ENCODE measurements at regions not wholly inside any gene's neighbourhood (a gene's known extent, or its start where the extent isn't known, plus 50 kb on each side); places are given as distances from the start of the nearest gene placed in this dataset.

DNA sequence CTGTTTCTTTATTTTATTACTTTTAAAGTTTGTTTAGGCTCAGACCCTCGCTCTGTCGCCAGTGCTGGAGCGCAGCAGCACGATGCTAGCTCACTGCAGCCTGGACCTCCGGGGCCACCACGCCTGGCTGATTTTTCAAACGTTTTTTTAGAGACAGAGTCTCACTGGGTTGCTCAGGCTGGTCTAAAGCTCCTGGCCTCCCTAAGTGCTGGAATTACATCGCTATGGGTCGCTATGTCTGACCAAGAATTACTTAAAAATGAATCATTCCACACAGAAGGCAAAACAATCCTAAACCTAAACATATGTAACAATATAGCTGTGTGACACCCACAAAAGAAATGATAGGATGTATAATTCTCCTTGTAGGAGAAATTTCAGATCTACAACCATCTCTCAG is 86.9 kb upstream of the SIMC1 start:
- DNase-seq: no peak

DNA sequence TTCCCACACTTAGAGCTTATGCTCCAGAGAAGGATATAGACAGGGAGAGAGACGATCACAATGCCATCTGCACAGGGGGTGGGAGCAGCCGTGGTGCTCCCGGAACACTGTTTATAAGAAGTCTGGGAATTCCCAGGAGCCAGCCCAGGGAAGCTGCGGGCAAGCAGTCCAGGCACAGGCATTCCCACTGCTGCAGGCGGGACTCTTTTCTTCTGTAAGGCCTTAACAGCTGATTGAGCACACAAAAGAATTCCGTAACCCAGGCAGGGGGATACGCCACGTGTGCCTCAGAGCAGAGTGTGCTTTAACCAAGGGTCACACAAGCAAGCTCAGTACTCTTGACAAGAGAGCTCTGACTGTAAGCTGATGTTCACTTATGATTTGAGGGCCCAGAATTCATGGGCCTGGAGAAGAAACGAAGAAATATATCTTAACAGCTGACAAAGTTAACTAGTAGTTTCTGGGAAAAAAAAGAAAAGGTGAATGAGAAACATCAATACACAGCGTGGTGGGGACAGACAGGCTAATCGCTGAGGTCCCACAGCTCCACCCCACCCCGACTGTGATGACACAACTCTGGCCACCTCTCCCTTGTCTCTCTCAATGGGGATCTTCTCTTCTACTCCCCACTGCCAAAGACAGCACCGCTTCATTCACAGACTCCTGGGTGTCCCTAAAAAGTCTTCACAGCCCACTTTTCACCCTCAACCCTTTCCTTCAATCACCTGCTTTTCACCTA is 85.9 kb upstream of the SIMC1 start:
- no peak for DNase-seq

DNA sequence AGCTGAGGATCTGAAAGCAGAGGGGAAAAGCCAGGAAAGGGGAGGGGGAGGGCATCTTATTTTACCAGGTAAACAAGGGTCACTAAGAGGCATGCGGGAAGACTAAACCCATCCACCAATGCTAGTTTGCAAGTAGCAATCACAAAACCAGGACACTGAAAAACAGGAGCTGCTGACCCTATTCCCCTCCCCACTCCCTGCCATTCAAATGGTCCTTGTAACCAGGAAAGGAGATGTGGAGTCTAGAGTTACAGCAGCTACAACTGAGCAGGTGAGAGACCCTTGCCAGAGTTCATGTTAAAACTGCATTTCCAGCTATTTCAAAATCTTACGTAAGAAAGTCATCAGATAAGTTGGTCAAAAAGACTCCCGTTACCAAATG is 85.3 kb upstream of the SIMC1 start:
- DNase-seq: no peak

DNA sequence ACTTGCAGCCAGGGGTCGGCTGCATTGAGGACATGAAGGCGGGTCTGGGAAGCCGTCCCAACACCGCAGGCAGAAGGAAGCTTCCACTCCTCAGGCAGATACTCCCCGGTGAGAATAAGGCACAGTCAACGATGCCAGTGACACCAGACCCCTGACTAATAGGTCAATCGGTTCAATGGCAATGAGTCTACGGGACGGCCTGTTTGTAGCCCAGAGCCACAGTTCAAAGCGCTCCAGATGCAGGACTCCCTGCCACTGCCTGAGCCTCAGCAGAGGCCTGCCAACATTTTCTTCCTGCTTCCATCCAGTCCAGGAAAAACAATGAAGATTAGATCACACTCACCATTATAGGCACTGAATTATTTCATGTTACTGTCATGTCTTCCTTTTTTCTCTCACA is 84.5 kb upstream of the SIMC1 start:
- DNase-seq: no peak

DNA sequence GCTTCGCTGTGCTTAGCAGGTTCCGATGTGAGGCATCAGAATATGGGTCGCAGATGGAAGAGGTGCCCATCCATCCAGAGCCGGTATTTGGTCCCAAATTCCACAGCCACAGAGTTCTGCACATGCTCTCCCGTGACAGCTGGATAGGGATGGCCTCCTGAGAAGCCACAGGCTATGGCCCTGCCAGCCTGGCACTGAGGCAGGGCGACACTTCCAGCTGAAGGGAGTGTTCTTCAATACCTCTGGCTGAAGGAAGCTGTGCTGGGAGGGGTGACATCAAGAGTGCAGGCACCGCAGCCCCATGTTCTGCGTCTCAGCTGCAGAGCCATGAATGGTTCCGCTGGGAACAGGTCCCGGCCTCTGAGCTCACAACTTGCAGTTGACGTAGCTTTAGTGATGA is 83.4 kb upstream of the SIMC1 start:
- DNase-seq: no peak

DNA sequence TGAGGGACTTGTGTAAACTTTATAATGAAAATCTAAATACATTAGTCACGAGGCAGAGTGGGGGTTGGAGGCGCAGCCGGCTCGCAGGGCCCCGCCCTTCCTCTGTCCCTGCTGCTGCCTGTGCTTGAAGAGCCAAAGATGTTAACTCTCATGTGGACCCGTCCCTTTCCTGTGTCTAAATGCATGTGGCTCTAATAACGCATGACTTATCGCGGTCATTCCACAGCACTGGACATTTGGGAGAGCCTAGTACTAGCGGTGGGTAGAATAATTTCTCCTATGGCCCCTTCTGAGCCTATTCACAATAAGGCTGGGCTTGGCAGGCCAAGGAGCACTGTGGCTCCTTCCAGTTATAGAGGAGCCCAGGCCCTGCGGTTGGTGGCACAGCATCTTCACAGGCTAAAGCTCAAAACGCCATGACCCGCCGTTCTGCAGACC is 82.3 kb upstream of the SIMC1 start:
- no peak for DNase-seq

DNA sequence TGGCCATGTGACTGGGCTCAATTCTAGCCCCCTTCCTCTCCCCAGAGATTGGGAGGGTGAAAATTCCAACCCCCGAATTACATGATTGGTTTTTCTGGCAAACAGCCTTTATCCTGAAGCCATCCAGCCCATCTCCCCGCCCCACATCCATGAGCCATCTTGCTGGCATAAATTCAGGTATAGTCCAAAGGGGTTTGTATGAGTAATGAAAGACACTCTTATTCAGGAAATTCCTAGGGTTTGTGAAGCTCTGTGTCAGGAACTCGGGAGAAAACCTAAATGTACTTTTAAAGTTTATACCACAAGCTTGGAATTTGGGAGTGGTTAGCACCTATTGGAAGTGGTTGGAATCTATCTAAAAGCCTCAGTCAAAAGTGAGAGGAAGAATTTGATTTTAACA is 80.6 kb upstream of the SIMC1 start:
- no peak for DNase-seq

DNA sequence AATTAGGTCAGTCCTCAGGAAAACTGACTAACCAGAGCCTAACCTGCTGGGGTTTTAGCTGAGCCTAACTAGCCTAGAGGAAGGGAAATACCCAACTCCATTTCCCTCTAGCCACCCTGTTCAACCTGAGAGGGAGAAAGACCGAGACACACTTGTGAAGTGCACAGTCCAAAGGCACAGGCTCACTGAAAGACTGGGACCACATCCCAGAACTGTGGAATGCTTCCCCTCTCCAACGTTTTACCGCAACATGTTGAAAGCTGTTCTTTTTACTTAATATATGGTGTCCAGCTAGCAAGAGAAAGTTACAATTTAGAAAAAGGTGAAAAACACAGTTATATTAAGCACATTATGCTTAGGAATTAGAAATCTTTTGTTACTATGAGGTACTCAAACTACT is 76.8 kb upstream of the SIMC1 start:
- no peak for DNase-seq

DNA sequence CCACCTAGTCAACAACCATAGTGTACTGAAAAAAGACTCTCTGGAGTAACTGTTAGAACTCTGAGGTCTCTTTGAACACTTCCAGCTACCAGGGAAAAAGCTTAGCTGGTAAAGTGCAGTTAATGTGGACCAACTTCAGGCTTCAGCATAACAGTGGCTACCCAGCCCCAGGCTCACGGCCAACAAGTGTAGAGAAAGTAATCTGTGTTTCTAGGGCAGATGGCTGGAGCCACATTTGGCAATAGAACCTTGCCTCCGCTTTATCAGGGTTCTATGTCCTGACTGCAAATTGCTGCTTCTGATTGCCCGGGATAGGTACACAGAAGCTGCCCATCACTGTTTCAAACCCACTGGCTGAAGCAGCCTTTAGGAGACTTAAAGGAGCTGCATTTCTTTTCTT is 76.0 kb upstream of the SIMC1 start:
- no peak for DNase-seq

DNA sequence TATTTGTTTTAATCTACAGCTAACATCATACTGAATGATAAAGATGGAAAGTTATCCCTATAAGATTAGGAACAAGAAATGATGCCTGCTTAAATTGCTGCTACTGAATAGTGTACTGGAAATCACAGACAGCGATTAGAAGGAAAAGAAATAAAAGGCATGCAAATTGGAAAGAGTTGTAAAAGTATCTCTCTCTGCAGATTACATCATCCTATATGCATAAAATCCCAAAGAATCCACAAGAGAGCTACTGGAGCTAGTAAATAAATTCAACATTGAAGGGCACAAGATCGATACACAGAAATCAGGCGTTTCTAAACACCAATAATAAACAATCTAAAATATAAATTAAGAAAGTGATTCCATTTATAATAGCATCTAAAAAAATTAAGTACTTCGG is 75.3 kb upstream of the SIMC1 start:
- no peak for DNase-seq

DNA sequence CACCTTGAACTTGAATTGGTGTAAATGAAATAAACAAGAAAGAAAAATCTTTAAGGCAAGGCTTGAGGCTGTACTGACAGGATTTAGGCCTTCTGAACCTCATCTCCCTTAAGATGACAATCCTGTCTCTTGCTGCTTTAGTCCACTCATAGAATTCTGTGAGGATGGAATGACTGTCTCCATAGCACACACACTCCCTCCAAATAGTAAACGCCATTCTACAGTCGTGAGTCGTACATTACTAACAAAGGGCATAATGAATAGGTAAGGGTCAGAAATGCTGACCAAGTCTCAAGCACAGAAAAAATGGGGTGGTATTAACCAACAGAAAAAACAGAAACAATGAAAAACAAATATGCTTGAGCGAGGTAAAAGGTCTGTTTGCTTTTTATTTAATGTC is 71.8 kb upstream of the SIMC1 start:
- DNase-seq: no peak

DNA sequence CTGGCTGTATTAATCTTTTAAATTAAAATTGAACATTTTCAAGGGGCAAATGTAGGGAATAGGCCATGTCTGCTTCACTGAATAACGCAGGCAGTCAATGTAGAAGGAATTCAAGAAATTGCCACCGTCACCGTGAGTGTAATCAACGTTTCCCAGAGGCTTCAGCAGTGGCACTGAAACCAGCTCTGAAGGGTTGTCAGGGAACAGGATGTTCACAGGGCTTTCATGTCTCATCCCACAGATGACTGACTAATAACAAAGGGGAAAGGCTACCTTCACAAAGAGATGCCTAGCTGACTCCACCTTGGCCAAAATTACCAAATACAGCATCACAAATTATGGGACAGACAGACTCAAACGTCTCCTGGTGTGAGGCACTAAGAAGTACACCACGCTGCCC is 70.4 kb upstream of the SIMC1 start:
- DNase-seq: no peak

DNA sequence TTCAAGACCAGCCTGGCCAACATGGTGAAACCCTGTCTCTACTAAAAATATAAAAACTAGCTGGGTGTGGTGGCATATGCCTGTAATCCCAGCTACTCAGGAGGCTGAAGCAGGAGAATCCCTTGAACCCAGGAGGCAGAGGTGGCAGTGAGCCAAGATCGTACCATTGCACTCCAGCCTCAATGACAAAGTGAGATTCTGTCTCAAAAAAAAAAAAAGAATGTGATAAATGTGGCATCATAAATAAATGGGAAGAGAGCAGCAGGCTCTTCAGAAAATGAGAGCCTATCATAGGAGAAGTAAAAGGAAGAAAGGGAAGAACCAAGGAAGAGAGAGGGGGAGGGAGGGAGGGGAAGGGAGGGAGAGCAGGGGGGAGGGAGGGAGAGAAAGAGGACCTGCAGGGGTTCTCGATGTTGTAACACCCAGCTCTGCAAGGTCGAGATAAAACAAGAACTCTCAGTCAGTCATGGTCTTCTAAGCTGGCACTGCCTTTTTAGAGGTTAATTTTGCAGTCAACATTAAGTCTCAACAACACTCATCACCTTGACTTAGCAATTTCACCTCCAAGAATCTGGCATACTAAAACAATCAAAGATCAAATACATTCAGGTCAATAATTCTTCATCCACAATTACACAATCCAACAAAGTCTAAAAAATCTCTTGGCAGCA is 68.7 kb upstream of the SIMC1 start:
- DNase-seq: no peak

DNA sequence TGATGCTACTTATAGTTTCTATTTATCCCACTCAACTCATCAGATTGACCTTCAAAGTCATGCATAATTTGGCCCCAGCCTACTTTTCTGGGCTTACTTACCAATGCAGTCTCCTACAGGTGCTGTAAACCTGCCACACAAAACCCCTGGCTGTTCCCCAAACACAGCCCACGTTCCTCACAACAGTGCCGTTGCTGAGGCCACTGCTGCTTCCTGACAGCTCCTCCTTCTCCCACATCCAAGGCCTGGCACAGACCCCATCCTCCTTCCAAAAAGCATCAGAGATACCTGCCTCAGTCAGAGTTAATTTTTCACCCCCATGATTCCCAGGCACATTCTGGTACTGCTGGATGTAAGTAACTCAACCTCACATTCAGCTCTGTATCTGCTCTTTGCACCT is 68.1 kb upstream of the SIMC1 start:
- no peak for DNase-seq

DNA sequence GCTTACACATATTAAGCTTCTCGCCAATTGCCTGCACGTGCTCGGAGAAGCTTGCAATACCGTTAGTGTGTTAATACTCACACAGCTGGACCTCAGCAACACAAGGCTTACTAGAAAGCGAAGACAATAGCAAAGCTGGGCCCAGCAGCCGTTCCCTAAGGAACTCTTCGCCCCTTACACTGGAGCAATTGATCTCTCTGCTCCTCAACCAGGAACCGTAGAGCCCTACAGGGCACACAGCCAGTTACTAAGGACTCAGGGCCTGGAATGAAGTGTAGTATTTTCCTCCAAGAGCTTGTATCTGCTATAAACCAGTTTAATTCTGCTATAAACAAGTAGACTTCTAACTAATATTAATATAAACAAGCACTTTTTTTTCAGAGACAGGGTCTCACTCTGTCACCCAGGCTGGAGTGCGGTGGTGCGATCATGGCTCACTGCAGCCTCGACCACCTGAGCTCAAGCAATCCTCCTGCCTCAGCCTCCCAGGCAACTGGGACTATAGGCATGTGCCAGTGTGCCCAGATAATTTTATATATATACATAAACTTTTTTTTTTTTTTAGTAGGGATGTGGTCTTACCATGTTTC is 67.0 kb upstream of the SIMC1 start:
- DNase-seq: no peak

DNA sequence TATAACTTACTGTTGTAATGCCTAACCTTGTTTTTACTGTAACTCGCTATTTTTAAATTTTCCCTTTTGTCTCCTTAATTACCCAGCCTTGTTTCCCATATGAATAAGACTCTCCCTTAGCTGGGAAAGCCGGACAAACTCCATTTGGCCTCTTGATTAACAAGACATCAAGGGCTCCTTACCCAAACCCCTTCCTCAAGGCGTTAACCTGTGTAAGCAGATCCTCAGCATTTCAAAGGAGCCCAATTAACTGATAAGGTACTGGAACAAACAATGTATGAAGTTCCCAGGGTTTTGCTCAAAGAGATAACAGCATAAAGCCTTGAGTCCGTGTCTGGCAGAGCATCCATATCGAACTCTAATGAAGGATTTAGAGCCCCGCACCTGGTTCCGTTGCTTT is 66.0 kb upstream of the SIMC1 start:
- no peak for DNase-seq

DNA sequence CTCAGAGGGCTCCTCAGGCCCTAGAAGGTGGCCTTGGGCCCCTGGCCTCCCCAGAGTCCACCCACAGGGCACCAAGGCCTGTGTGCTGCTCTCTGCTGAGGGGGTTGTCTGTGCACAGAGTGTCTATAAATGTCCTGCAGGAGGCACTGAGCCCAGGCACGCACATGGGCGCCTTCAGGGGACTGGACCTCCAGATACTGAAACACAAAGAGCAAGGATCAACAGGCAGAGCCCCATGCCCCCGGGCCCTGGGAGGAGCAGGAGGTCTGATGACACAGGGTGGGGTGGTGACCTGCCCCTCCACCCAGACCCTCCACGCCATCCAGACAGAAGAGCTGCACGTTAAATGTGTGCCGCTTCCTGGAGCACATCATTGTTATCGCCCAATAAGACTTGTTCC is 64.6 kb upstream of the SIMC1 start:
- no peak for DNase-seq

DNA sequence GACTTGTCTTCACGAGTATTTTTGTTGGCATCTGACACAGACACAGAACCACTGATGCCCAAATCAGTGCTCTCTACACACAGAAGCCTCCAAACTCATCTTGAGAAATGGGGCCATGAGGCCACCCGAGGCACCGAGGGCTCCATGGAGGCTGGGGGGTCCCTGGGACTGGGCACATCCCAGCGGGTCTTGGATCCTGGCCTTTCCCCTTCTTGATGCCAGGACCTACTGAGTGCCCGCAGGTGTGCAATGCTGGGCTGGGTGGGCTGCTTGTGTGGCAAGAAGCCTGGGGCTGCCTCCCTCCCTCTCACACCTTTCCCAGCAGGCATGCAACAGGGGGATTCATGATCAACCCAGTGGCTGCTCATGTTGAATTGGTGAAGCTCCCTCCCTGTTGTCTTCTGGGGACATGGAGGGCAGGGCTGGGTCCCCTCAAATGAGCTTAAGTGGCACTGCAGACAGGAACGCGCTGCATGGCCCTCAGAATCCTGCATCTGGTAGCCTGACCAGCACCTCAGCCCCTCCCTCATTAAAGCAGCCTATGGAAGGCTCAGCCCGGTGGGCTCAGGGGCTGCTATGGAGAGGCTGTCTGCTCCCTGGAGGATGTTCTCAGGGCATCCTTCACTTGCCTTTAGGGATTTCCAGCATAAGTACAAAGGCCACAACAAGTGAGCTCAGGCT is 63.7 kb upstream of the SIMC1 start:
- DNase-seq: no peak

DNA sequence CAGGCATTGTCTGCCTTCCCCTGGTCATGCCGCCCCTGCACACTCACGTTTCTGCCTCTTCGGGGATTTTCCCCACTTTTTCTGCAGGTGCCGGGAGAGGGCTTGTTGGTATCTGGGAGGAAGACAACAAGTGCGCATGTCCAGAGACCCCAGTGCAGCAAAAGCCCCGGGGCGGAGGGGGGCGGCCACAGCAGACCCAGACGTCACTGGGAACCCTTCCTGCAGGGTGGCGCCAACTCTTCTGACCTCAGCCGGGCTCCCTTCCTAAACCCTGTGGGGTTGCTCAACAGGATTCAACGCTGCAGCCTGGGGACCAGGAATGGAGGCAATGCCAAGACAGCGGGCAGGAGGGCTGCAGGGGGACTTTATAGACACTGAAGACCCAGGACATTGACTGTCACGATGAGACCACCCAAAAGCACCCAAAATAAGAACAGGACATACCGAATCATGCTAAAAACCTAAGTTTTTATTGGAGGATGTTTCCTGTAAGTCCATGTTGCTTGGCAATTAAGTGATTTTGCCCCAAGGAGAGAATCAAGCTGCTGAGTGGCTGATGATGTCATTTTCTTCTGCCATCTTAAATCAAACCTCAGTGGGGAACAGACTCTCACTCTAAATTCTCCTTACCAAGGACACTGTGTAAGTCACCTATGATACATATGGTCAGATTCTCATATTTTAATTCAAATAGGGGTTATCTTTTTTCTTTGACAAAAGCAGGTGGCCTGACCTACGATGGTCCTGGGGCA is 62.9 kb upstream of the SIMC1 start:
- no peak for DNase-seq

DNA sequence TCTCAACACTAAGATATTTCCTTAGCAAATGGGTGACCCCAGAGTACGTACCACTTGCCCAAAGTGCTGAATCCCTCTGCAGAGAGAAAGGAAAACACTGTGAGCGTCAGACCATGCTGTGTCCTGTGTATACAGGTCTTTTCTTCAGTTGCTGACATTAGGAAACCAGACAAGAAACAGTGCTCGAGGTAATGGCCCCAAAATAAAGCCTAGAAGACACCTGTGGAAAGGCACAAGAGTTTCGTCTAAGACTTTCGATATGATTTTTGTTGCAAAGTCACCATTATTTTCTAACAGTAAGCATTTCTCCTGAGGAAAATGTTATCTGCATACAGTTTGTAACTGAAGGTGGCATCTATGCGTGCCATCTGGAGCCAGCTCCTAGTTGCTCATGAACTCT is 62.0 kb upstream of the SIMC1 start:
- DNase-seq: no peak

DNA sequence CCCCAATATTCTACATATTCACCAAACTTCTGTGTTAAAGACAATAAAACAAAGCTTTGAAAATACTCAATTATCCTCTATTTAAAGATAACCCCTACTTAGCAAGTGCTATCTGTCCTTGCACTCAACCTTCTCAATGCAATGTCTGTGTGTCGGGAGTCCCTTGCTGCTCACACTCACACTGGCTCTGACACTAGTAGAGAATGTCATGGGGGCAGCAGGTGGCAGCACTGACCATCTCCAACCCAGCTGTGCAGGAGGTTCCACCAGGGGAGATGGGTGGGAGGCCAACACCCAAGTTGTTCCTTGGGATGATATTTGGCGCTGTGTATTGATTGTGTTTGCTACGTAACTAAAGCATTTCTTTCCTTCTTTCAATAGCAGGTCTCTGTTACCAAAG is 59.4 kb upstream of the SIMC1 start:
- no peak for DNase-seq

DNA sequence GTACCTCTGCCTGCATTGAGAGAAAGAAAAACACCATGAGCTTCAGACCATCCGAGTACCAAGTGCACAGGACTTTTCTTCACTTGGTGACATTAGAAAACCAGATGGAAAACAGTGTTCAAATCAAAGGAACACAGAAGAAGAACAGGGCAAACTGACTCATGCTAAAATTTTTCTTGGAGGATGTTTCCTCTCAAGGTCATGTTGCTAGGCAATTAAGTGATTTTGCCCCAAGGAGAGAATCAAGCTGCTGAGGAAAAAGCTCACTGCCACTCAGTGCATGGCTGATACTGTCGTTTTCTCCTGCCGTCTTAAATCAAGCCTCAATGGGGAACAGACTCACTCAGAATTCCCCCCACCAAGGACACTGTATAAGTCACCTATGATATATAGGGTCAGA is 57.9 kb upstream of the SIMC1 start:
- DNase-seq: no peak

DNA sequence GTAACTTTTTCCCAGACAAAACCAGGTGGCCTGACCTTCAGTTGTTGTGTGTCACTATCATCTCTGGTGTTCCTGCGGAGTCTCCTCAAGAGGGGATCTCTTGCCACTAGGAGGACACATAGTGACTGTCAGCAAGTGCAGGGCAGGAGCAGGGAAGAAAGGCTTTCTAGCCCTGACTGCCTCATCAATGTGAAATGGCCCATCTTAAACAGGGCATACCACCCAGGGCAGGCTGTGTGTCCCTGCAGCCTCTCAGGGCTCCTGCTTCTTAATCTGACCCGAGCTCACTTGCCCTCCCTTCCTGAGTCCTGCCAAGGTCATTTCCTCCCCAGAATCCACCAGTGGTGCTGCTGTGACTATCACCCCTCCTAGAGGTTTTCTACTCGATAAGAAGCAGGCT is 57.4 kb upstream of the SIMC1 start:
- DNase-seq: no peak
